ENCODE measurements at regions not wholly inside any gene's neighbourhood (a gene's known extent, or its start where the extent isn't known, plus 50 kb on each side); places are given as distances from the start of the nearest gene placed in this dataset.
"Not testable (repeated sequence)": the region's sequence is repeated elsewhere in the genome, so short reads cannot be mapped to it uniquely, and the experiment has no call there.

DNA sequence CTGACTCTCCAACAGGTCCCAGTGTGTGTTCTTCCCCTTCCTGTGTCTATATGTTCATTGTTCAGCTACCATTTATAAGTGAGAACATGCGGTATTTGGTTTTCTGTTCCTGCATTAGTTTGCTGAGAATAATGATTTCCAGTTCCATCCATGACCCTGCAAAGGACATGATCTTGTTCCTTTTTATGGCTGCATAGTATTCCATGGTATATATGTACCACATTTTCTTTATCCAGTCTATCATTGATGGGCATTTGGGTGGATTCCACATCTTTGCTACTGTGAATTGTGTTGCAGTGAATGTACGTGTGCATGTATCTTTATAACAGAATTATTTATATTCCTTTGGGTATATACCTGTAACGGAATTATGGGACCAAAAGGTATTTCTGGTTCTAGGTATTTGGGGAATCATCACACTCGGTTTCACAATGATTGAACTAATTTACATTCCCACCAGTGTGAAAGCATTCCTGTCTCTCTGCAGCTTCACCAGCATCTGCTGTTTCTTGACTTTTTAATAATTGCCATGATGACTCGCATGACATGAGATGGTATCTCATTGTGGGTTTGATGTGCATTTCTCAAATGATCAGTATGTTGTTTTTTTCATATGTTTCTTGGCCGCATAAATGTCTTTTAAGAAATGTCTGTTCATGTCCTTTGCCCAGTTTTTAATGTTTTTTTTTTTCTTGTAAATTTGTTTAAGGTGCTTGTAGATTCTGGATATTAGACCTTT lies 60.2 kb downstream of the LSMEM1 start:
- no peak for DNase-seq (ENCODE audit: low spot score)

DNA sequence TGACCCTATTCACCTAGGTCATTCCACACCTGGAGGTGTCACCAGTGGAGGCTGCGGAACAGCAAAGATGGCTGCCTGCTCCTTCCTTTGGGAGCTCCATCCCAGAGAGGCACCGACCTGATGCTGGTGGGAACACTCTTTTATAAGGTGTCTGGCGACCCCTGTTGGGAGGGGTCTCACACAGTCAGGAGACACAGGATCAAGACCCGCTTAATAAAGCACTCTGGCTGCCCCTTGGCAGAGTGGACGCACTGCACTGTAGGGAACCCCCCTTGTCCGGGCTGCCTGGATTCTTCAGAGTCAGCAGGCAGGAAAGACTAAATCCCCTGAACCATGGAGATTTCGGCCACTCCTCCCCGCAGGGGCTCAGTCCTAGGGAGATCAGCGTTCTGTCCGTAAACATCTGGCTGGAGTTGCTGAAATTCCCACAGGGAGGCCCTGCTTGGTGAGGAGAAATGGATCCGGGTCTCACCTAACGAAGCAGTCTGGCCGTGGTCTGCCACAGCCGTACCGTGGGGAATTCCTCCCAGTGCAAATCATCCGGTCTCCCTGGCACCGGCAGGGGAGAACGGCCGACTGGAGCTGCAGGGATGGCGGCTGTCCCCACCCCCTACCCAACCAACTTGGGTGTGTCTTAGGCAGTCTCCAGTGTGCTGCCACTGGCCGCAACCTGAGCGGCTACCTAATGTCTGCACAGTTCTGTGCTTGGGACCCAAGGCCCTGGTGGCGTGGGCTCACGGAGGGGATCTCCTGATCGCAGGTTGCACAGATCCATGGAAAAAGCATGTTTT lies 66.1 kb downstream of the LSMEM1 start:
- no peak for DNase-seq (ENCODE audit: low spot score)

DNA sequence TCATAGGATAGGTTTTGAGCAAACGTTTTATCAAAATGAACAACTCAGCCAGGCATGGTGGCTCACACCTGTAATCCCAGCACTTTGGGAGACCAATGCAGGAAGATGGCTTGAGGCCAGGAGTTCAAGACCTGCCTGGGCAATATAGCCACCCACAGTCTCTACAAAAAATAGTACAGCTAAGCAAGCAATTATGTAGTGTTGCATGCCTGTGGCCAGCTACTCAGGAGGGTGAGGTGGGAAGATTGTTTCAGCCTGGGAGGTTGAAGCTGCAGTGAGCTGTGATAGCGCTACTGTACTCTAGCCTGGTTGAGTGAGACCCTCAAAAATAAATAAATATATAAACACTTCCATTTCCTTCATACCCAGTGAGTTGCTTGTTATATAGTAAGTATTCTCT lies 67.1 kb downstream of the LSMEM1 start:
- no peak for DNase-seq (ENCODE audit: low spot score)

DNA sequence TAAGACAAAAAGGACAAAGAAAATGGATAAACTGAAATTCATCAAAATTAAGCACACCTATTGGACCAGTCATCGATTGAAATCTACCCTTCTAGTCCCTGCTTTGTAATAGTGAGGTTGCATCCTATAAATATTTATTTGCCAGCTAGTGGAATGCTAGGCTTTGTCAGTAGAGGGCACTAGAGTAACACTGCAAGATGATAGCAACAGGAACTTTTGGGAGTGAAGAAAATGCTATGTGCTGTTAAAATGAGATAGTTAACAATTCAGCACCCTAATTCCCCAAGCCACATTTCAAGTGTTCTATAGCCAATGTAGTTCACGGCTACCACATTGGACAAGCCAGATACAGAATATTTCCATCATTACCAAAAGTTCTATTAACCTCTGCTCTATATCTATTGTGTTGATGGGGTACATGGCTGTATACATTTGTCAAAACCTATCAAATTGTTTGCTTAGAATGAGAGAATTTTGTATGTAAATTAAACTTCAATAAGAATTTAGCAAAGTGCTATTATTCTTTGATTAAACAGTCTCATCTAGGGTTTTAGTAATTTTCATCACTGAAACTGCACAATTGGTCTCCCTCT lies 69.8 kb downstream of the LSMEM1 start:
- peak; percentile 16 for DNase-seq (ENCODE audit: low spot score)

DNA sequence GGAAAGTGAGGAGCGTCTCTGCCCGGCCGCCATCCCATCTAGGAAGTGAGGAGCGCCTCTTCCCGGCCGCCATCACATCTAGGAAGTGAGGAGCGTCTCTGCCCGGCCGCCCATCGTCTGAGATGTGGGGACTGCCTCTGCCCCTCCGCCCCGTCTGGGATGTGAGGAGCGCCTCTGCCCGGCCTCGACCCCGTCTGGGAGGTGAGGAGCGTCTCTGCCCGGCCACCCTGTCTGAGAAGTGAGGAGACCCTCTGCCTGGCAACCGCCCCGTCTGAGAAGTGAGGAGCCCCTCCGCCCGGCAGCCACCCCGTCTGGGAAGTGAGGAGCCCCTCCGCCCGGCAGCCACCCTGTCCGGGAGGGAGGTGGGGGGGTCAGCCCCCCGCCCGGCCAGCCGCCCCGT lies 70.7 kb downstream of the LSMEM1 start:
- DNase-seq (ENCODE audit: low spot score): not testable (repeated sequence)

DNA sequence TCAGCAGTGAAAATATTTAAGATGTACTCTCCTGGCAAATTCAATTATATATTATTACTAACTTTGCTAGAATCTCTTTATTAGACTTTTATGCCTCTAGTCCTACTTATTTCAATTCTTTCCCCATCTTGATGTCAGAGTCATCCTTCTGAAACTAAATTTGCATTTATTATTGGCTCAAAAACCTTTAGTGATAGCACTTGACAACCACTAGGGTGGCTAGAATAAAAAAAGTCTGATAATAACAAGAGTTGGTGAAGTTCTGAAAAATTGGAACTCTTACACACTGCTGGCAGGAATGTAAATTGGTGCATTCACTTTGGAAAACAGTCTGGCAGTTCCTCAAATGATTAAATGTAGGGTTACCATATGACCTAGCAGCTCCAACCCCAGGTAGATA lies 73.8 kb downstream of the LSMEM1 start:
- no peak for DNase-seq (ENCODE audit: low spot score)

DNA sequence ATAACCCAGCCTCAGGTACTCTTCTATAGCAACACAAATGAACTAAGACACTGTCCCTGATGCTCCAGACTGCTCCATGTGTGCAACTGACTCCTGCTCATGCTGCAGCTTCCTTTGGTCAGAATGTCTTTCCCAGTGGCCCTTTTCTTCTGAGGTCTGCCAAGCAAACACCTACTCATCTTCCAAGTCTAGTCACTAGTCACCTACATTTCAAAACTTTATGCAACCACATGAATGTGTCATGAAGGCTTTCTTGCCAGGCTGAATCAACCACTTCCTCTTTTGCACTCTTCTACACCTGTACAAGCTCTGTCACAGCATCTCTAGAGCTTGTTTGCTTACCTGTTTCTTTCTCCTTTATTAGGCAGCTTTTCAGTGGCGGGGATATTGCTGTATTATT lies 75.8 kb downstream of the LSMEM1 start:
- DNase-seq (ENCODE audit: low spot score): no peak

DNA sequence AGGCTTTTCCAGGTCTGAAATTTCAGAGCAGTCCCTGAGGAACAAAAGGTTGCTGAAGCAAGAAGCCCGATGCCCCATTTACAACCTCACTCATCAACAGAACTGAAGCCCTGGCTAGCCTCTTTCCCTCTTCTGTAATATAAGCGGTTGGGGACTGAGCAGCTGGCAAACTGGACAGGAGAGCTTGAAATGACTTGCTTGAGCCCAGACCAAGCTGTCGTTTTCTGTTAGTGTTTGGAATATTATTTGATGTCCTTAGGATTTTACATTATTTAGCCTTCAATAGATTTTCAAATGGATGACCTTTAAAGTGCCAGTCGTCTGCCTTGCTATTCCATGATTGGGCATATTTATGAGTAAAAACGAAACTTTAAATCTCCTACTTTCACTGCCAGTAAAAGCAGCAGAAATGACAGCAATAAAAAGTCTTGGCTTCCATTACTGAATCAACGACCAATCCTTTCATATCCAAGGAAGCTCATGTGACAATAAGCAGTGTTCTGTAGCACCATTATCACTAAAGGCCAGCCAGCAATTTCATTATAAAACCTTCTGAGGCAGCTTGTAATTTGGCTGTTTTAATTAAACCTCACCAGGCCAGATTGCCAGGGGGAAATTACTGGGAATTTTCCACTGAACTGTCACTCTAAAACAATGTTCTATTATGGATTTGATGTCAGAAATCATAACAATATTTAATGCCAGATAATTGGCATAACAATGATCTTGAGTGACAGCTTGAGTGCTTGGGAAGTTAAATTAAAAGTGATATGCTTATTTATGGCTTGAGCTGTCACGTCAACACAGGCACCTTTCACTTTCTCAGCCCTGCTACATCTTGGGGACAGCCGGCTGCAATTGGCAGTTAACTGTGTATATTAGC lies 85.9 kb downstream of the LSMEM1 start:
- no peak for DNase-seq (ENCODE audit: low spot score)

DNA sequence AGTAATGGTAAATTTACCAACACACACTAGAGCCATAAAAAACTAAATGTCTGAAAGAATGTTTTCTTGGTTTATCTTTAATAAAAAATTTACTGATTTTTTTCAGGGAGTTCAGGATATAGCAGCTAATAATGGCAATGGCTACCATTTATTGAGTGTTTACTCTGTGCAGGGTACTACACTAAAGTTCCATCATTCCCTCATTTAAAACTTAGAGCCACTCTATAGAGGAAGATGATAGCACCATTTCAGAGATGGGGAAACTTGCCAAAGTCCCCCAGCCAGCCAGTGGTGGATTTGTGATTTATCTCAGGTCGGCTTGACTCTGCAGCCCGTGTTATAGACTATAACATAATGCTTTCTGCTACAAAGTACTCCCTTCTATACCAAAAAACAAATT lies 86.6 kb downstream of the LSMEM1 start:
- no peak for DNase-seq (ENCODE audit: low spot score)

DNA sequence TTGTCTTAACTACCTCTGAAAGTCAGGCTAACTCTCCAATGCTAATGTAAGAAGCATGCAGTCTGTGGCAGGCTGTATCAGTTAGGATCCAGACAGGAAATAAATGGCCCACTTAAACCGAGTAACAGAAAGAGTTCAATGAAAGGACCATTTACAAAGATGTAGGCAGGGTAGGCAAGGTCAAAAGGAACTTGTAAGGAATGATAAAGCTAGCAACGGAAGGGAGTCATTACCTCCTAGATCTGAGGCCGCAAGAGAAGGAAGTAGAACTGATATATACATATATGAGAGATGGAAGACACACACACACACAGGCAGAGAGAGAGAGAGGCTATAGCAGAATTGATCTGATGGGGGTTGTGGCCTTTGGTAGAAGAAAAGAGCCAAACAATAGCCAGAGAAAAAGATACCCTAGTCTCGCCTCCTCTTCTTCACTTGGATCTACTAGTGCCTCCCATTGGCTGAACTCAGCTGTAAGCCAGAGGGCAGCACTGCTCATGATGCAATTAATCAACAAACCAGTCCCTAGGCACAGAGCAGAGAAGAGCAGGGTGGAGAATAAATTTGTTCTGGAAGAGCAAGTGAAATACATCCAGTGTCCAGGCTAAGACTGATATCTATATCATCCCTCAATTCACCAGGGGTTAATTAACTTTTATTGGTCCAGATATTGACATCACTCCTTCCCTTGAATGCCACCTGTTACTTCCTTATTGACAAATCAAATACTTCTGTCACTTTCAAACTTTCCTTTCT lies 91.2 kb downstream of the LSMEM1 start:
- no peak for DNase-seq (ENCODE audit: low spot score)

DNA sequence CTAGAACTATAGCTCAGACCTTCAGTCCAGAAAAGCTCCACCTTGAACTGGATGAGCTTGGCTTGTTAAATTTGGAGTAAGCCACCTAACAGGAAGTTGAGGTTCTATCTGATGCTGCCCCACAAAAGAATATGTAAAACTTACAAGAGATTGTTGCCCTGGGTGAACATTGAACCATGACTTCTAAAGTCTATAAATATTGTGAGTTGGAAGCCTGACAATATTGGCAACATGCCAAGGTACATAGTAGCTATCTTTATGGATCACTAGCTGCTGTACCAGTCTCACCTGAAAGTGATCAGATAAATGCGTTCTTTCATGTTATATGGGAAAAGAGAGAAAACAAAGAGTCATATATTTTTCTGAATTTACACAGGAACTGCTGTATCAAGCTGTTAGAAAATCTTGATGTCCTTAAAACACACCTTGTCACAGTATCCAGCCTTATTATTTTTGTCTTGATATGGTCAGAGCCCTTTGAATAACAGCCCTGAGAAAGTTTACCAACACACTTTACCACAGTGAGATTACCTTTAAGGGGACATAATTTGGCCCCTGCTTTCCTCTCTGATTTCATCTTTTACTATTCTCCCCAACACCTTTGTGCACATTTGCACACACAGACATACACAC lies 92.0 kb downstream of the LSMEM1 start:
- DNase-seq (ENCODE audit: low spot score): no peak

DNA sequence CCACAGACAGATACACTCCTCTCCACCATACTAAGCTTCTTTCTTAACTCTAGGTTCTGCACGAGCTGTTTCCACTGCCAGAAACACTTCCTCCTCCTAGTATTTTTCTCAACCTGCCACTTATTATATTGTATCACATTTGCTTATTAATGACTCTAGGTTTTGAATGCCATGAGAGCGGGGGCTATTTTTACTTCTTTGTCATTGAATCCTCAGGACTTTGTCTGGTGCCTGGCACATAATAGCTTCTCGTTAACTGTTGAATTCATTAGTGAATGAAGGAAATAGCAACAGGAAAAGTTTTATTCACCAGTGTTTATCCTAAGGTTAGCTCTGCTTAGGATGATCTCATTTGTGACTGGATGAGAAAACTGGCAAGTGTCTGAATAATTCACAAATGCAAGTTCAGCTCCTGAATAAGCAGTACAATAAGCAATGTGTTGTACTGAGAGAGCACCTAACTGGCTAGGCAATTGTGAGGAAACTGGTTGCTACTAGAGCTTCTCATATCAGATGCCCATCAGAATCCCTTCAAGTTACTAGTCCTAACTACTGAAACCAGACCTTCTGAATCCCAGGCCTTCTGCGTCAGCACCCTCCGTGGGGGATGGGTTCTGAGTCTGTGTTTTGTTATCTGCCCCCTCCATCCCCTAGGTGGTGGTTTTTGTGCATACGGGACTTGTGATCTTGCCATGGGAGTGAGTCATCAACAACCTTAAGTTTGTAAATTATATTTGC lies 92.7 kb downstream of the LSMEM1 start:
- DNase-seq (ENCODE audit: low spot score): no peak

DNA sequence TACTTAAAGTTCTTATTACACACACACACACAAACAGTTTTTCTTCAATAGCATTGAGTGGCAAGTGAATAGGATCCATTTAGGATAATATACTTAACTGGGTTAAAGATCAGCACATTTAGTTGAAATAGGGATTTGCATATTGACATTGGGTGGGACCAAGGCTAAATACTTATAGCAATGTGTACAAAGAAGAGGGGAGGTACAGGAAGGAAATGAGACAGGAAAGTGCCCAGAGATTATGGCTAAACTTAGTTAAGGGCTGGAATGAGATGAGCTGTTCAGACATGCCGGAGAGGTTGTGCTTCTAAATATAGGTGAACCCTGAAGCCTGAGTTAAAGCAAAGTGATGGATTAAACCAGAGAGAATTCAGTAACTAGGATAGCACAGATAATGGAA lies 95.1 kb downstream of the LSMEM1 start:
- no peak for DNase-seq (ENCODE audit: low spot score)

DNA sequence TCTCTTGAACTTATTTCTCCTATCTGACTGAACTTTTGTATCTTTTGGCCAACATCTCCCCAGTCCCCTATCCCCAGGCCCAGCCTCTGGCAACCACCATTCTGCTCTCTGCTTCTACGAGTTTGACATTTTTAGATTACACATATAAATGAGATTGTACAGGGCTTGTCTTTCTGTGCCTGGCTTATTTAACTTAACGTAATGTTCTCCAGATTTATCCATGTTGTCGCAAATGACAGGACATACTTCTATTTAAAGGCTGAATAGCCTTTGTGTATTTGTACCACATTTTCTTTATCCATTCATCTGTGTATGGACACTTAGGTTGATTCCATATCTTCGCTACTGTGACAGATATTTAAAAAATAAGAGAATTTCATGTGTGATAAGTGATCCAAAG lies 98.6 kb downstream of the LSMEM1 start:
- no peak for DNase-seq (ENCODE audit: low spot score)

DNA sequence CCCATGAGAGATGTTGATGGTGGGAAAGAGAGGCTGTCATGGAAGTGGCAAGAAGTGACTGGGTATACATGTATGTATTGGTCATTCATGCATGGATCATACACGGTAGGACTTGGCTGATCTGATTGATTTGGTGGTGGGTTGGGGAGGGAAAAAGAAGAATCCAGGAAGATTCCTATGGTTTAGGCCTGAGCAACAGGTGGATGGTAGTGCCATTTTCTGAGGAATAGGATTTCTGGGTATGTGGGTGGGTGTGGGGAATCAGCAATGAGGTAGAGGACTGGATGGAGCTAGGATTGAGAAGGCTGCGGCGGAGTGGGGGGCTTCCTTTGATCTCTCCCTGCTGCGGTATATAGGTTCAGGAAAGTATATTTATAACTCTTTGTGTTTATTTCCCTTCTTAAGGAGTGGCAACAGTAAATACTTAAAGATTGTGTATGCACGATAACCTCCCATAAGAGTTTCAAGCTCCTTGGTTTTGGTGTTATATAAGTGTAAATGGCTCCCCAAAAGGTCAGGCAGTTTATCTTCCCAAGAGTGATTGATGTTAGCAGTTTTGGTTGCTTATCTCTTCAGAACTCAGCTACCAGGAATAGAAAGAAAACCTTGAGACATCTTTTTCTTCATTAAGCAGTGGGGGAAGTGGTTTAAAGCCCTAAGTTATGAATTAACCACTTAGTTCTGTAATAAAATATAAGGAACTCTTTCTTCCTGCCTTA lies 100.1 kb downstream of the LSMEM1 start:
- DNase-seq (ENCODE audit: low spot score): no peak

DNA sequence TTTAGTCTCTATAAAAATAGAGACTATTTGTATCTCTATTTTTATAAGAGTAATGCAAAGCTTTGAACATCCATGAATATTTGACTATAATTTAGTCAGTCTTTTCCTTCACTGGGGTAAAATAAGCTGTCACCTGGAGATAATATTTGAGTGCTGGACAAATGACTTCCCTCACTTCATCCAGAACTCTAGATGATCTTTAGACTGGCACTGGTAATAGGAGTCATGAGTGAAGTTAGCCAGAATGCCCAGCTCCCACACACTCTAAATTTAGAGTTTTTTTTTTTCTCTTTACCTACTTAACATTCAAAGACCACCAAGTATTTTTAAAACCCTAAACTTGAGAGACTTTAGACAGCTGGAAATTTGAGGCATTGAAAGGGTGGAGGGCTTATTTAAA lies 100.7 kb downstream of the LSMEM1 start:
- DNase-seq (ENCODE audit: low spot score): no peak

DNA sequence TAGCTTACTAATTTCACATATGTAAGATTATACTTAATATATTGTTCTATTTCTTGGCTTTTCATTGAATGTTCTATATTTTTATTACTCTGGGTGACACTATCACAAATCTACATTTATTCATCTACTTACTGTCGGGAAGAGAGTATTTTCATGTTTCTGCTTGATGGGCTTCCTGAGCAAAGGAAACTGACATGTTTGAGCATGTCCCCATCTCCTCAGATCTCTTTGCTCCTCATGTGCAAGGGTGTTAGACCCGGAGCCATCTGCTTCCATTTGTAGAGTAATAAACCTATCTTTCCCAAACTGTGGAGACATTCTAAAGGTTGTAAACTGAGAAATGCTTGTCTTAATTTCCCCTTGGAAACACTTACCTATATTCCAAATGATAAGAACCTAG lies 103.5 kb downstream of the LSMEM1 start:
- DNase-seq (ENCODE audit: low spot score): no peak

DNA sequence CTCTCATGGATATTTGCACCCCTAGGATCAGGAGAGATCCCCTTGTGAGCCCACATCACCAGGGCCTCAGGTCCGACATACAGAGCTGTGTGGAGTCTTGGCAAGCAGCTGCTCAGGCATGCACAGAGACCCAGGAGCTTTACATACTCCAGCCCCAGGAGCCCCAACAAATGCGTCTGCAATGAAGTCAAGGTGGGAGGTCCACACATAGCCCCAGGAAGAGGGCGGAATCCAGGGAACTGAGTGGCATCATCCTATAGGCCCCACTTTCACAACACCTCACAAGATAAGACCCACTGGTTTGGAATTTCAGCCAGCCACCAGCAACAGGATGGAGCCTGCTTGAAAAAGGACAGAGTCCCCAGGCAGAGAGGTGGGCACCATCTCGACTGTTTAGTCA lies 106.7 kb downstream of the LSMEM1 start:
- DNase-seq (ENCODE audit: low spot score): no peak

DNA sequence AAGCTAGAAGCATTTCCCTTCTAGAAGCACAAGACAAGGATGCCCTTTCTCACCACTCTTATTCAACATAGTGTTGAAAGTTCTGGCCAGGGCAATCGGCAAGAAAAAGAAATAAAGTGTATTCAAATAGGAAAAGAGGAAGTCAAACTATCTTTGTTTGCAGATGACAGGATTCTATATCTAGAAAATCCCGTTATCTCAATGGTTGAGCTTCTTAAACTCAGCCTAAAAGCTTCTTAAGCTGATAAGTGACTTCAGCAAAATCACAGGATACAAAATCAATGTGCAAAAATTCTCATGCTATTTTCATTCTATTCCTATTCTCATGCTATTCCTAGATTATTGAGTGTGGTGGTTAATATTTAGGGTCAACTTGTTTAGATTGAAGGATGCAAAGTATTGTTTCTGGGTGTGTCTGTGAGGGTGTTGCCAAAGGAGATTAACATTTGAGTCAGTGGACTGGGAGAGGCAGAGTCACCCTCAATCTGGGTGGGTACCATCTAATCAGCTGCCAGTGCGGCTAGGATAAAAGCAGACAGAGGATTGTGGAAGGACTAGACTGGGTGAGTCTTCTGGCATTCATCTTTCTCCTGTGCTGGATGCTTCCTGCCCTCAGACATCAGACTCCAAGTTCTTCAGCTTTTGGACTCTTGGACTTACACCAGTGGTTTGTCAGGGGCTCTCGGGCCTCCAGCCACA lies 111.9 kb downstream of the LSMEM1 start:
- DNase-seq (ENCODE audit: low spot score): not testable (repeated sequence)
